ENCODE measurements at regions not wholly inside any gene's neighbourhood (a gene's known extent, or its start where the extent isn't known, plus 50 kb on each side); places are given as distances from the start of the nearest gene placed in this dataset.

- TF ChIP-seq CTCF (IDR thresholded peaks at IDR 0.05; ENCODE audit: control extremely low read depth in 1 of 3, insufficient read depth in 1 of 3, low read depth in 1 of 3, low read length in 3 of 3) (peak in 2 of 3 experiments; percentile 20 to 24; a peak in 2 of 4 replicates), SUZ12 (IDR thresholded peaks at IDR 0.05; ENCODE audit: low read length) (no peak), YY1 (IDR thresholded peaks at IDR 0.05; ENCODE audit: low read depth, low read length) (no peak), POLR2A (IDR thresholded peaks at IDR 0.05; ENCODE audit: control extremely low read depth in 1 of 2, low read depth in 2 of 2, low read length in 2 of 2) (no peak)
Observed at GRCh38 chr5:153067869-153068268, 422.6 kb upstream of the GRIA1 start.
